Thyroid gland (tissue), 4 donors: ENCODE measurements at regions not wholly inside any gene's neighbourhood (a gene's known extent, or its start where the extent isn't known, plus 50 kb on each side); places are given as distances from the start of the nearest gene placed in this dataset.

Source experiments
- DNase-seq, 2 donors: peaks; one replicate each; pipeline ENCODE4 v3.0.0-alpha.2; 2019
- H3K27ac ChIP-seq, 3 donors: fragments of 200-600 bp; sonication (generic); 1 replicate in 2 of 3; 2 replicates in 1 of 3; pipeline ENCODE4 v1.5.1; 2016 to 2019; ENCODE audit warnings: mild to moderate bottlenecking in 1 of 3, moderate library complexity in 1 of 3
- H3K27me3 ChIP-seq: fragments of 200-600 bp; sonication (generic); one replicate; pipeline ENCODE4 v1.5.1; 2019
- H3K36me3 ChIP-seq, 2 donors: fragments of 200-600 bp; sonication (generic); one replicate each; pipeline ENCODE4 v1.5.1; 2016 to 2019
- H3K4me1 ChIP-seq, 2 donors: fragments of 200-600 bp; sonication (generic); one replicate each; pipeline ENCODE4 v1.5.1; 2017 to 2019
- H3K4me3 ChIP-seq, 3 donors: fragments of 200-600 bp; sonication (generic); replicated peaks in 1 of 3; 1 replicate in 2 of 3; 2 replicates in 1 of 3; pipeline ENCODE4 v1.5.1; 2016; ENCODE audit warnings: mild to moderate bottlenecking in 1 of 3
- H3K9me3 ChIP-seq: fragments of 200-600 bp; sonication (generic); one replicate; pipeline ENCODE4 v1.5.1; 2017
- POLR2A ChIP-seq, 2 donors: fragments of 450-650 bp; IDR thresholded peaks; one replicate each; pipeline ENCODE4 v1.6.1; 2017; ENCODE audit warnings: antibody characterized with exemption in 2 of 2, mild to moderate bottlenecking in 2 of 2, moderate library complexity in 1 of 2
- WGBS, 2 donors: methylation state at CpG; one replicate each; pipeline ENCODE4 v1.1.5; 2017; 5-methylcytosine and 5-hydroxymethylcytosine counted together
- intact Hi-C: fragments of 100-400 bp; cut with DNase I; formaldehyde crosslinking; loops from one replicate; pipeline ENCODE4 v1.15.1; 2023
- TF ChIP-seq, protein P1 (sequence below), 6 experiments: fragments of 200-600 bp in 3 of 6; fragments of 450-650 bp in 3 of 6; sonication (generic) in 3 of 6; IDR thresholded peaks; one replicate each; pipeline ENCODE4 v1.5.1; 2016 to 2019; ENCODE audit warnings: antibody characterized with exemption in 6 of 6, mild to moderate bottlenecking in 2 of 6, inconsistent platforms in 1 of 6, moderate library complexity in 1 of 6

DNA sequence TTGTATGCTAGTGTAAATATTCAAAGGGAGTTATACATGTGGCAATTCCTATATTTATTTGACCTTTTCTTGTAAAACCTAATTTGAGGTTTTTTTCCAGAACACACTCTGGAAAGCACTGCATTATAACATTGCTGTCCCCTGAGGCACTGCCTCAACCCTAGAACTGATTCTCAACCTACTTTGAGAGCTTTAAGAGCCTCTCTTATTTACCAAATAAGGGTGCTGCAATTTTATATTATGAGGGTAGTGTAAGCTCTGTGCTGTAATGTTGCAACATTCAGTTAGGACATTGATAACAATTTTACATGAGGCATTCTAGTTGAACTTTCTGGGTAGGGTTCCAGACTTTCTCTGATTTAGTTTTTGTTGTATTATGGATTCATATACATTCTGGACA is 302.2 kb upstream of the DEPDC1 start:
- TF ChIP-seq, protein P1, sequence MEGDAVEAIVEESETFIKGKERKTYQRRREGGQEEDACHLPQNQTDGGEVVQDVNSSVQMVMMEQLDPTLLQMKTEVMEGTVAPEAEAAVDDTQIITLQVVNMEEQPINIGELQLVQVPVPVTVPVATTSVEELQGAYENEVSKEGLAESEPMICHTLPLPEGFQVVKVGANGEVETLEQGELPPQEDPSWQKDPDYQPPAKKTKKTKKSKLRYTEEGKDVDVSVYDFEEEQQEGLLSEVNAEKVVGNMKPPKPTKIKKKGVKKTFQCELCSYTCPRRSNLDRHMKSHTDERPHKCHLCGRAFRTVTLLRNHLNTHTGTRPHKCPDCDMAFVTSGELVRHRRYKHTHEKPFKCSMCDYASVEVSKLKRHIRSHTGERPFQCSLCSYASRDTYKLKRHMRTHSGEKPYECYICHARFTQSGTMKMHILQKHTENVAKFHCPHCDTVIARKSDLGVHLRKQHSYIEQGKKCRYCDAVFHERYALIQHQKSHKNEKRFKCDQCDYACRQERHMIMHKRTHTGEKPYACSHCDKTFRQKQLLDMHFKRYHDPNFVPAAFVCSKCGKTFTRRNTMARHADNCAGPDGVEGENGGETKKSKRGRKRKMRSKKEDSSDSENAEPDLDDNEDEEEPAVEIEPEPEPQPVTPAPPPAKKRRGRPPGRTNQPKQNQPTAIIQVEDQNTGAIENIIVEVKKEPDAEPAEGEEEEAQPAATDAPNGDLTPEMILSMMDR (IDR thresholded peaks at IDR 0.05): no peak
- no peak for TF ChIP-seq POLR2A (IDR thresholded peaks at IDR 0.05)
- Histone ChIP-seq H3K27me3 (no peaks in the 10 kb centered on the region), H3K9me3 (no peaks in the 10 kb centered on the region), H3K4me3 (no peak overlapping the region), H3K27ac (no peak overlapping the region), H3K36me3 (no peaks in the 10 kb centered on the region), H3K4me1 (no peaks in the 10 kb centered on the region)
- intact Hi-C loops: no loop called here
- DNase-seq: no peak

DNA sequence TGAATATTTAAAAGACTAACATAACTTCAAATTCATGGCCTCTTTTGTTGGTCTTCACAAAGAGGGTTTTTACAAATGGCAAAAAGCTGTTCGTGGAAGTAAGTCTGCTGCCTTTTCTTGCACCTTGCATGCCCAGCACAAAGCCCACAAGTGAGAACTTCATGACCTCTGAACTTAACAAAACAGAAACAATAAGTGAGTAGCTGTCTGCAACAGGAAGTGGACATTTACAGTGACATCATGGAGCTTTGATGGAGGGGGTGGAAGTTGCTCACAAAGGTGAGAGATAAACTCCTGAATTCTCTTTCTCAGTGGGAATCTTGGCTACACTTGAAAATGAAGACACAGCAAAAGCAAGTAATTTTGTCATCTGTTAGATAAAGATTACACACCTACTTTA is 303.3 kb upstream of the DEPDC1 start:
- H3K27me3 ChIP-seq: no peaks in the 10 kb centered on the region
- H3K9me3 ChIP-seq: no peaks in the 10 kb centered on the region
- no peak overlapping the region for H3K4me3 ChIP-seq
- no peak for TF ChIP-seq POLR2A (IDR thresholded peaks at IDR 0.05)
- TF ChIP-seq, protein P1 (IDR thresholded peaks at IDR 0.05): no peak
- WGBS, 2 donors: 66 to 81% methylated on average over 1 of the region's 1 CpG
- DNase-seq: no peak
- H3K27ac ChIP-seq: no peak overlapping the region
- no peaks in the 10 kb centered on the region for H3K4me1 ChIP-seq
- no peaks in the 10 kb centered on the region for H3K36me3 ChIP-seq
- intact Hi-C loops: no loop called here

DNA sequence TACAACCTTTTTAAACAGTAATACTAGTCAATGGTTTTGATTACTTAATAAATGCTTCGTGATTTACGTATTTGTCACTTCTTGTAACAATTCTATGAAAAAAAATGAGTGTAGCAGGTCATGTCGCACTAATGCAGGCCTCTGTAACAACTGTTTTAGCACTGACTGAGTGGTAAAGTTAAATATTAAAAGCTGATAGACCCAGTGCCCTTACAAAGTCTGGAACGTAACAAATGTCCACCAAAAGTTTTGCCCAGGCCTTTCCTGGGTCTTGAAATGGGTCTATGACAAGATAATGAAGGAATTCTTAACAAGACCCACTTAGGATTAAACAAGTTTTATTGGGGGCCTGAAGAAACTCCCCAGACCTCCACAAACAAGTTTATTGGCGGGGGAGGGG is 304.6 kb upstream of the DEPDC1 start:
- H3K4me1 ChIP-seq: no peaks in the 10 kb centered on the region
- no peaks in the 10 kb centered on the region for H3K36me3 ChIP-seq
- no peak for DNase-seq
- H3K27me3 ChIP-seq: no peaks in the 10 kb centered on the region
- no peaks in the 10 kb centered on the region for H3K9me3 ChIP-seq
- H3K4me3 ChIP-seq: no peak overlapping the region
- intact Hi-C loops: no loop called here
- no peak overlapping the region for H3K27ac ChIP-seq
- WGBS, 2 donors: 77% methylated on average over 5 of the region's 5 CpGs
- no peak for TF ChIP-seq POLR2A (IDR thresholded peaks at IDR 0.05)
- TF ChIP-seq, protein P1 (IDR thresholded peaks at IDR 0.05): no peak

DNA sequence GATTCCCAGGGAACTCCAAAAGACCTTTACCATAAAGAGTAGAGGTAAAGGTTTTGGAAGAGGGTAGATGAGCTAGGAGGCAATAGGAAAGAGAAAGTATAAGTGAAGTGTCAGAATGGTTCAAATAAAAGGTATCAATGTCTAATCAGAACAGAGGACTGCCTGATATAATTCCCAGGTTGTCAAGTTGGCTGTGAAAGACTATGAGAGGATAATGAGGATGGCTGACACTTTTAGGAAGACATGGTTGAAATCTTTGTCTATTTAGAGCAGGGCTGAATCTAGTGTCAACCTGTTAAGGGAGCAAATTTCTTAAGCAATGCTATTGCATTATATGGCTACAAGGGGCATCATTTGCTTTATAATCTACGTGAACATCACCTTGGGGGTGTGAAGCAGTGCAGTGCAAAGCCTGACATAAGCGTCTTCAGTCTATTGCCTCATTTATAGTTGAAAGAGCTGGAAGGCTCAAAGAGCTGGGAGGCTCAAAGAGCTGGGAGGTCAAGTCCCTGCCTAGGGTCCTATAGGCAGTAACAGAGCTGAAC is 308.3 kb upstream of the DEPDC1 start:
- Histone ChIP-seq H3K4me3 (no peak overlapping the region), H3K4me1 (no peaks in the 10 kb centered on the region), H3K9me3 (no peaks in the 10 kb centered on the region), H3K36me3 (no peaks in the 10 kb centered on the region), H3K27ac (no peak overlapping the region), H3K27me3 (no peaks in the 10 kb centered on the region)
- 88 to 97% methylated on average over 2 of the region's 2 CpGs for WGBS, 2 donors
- intact Hi-C loops: no loop called here
- TF ChIP-seq POLR2A (IDR thresholded peaks at IDR 0.05): no peak
- TF ChIP-seq, protein P1 (IDR thresholded peaks at IDR 0.05): no peak
- DNase-seq: no peak

DNA sequence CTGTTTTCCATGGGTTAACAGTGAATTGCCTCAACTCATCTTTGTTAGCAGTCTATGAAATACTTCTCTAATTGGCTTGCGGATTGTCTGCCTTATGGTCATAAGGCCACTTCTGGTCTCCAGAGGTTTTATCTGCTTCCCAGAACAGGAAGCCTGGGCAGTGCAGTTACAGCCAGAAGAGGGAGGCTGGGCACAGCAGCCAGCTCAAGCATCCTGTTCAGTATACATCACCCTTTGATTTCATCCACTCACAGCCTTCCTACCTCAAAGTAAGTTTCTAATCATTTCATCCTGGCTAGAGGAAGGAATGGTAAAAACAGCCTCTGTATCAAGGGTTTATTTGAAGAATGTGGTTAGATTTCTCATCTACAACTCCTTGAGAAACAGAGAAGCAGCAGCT is 311.5 kb upstream of the DEPDC1 start:
- Histone ChIP-seq H3K9me3 (no peaks in the 10 kb centered on the region), H3K4me1 (no peaks in the 10 kb centered on the region), H3K27me3 (no peaks in the 10 kb centered on the region), H3K4me3 (no peak overlapping the region), H3K36me3 (no peaks in the 10 kb centered on the region), H3K27ac (no peak overlapping the region)
- no peak for DNase-seq
- 60 to 68% methylated on average over 1 of the region's 1 CpG for WGBS, 2 donors
- intact Hi-C loops: no loop called here
- TF ChIP-seq POLR2A (IDR thresholded peaks at IDR 0.05): no peak
- TF ChIP-seq, protein P1 (IDR thresholded peaks at IDR 0.05): no peak
